ENCODE measurements at regions not wholly inside any gene's neighbourhood (a gene's known extent, or its start where the extent isn't known, plus 50 kb on each side); places are given as distances from the start of the nearest gene placed in this dataset.

DNA sequence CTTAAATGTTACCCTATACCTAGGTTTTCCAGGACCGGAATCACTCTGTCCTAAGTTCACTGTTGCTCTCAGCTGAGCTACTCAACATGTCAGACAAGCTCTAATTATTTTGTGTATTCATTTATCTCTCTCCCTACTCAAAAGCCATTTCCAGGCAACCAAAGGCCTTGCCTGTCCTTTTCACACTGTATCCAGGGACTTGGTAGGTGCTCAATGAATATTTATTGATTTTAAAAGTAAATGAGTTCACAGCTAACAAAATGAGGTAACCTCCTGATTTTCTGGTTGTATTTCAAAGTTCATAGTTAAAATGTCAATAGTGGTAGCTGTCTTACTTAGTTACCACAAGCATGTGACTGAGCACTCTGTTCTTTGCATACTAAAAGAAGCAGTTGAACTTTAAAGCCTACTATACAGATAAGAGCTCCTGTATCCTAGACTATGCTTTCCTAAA lies 522.2 kb downstream of the ACTL7B start:
- TF ChIP-seq, protein P1, sequence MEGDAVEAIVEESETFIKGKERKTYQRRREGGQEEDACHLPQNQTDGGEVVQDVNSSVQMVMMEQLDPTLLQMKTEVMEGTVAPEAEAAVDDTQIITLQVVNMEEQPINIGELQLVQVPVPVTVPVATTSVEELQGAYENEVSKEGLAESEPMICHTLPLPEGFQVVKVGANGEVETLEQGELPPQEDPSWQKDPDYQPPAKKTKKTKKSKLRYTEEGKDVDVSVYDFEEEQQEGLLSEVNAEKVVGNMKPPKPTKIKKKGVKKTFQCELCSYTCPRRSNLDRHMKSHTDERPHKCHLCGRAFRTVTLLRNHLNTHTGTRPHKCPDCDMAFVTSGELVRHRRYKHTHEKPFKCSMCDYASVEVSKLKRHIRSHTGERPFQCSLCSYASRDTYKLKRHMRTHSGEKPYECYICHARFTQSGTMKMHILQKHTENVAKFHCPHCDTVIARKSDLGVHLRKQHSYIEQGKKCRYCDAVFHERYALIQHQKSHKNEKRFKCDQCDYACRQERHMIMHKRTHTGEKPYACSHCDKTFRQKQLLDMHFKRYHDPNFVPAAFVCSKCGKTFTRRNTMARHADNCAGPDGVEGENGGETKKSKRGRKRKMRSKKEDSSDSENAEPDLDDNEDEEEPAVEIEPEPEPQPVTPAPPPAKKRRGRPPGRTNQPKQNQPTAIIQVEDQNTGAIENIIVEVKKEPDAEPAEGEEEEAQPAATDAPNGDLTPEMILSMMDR (IDR thresholded peaks at IDR 0.05; ENCODE audit: insufficient read depth, low read depth, low read length, missing control alignments): no peak
- H3K4me3 ChIP-seq (ENCODE audit: low read depth, low read length): no peak overlapping the region
- no peak for DNase-seq (ENCODE audit: low read depth)

DNA sequence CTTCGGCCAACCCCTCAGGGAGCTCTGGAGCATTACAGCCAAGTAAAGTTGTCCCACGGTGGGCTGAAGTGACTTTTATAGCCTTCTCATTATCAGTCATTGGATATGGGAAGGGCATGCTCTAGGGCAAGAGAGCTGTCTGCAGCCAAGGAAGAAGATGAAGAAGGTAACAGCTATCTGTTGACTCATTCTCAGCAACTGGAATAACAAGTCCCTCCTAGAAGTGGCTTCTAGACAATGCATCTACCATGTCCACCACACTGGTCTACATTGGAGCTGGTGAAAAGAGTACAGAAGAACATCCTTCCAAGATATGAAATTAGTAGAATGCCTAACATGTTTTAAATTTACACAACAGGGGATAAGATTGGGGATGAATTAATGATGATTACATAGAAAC lies 524.2 kb downstream of the ACTL7B start:
- H3K4me3 ChIP-seq (ENCODE audit: low read depth, low read length): no peak overlapping the region

DNA sequence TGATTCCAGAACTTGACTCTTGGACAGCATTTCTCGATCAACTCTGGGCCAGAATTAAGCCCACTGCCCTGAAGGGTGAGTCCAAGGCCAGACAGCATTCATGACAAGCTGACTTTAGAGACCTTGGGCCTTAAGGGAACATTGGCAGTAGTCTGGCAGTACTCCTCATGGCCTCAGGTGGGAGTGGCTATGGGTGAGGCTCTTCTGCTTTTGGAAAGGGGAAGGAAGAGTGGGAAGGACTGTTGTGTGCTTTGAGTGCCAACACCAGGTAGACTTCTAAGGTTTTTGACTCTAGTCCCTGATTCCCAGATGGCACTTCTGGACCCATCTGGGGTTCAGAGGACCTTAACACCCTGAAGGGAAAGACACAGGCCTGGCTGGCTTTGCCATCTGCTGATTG lies 530.4 kb downstream of the ACTL7B start:
- no peak overlapping the region for H3K4me3 ChIP-seq (ENCODE audit: low read depth, low read length)
- no peak for DNase-seq (ENCODE audit: low read depth)
- TF ChIP-seq, protein P1 (IDR thresholded peaks at IDR 0.05; ENCODE audit: insufficient read depth, low read depth, low read length, missing control alignments): no peak

More for the DNA sequence above, 524.2 kb downstream of the ACTL7B start:
- TF ChIP-seq, protein P1 (IDR thresholded peaks at IDR 0.05; ENCODE audit: insufficient read depth, low read depth, low read length, missing control alignments): no peak
- DNase-seq (ENCODE audit: low read depth): no peak

DNA sequence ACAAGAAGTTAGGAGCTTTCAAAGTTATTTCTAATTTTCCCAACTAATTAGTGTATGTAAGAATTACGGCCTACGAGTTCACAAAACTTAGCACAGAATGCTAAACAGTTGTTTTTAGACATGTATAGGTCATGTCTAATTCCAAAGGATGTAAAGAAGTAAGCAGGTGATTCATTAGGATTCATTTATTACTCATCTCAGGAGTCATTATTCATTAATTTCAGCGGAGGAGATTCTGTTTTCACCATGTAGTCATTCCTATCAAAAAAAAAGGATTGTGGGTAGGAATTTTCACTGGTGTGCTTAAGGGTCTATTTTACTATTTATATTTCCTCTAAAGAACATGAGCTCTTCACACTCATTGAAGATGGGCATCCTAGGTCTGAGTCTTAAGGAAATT lies 532.2 kb downstream of the ACTL7B start:
- H3K4me3 ChIP-seq (ENCODE audit: low read depth, low read length): no peak overlapping the region
- TF ChIP-seq, protein P1 (IDR thresholded peaks at IDR 0.05; ENCODE audit: insufficient read depth, low read depth, low read length, missing control alignments): no peak
- no peak for DNase-seq (ENCODE audit: low read depth)

- no peak for DNase-seq (ENCODE audit: low read depth)
- no peak overlapping the region for H3K4me3 ChIP-seq (ENCODE audit: low read depth, low read length)
- TF ChIP-seq, protein P1 (IDR thresholded peaks at IDR 0.05; ENCODE audit: insufficient read depth, low read depth, low read length, missing control alignments): no peak
These were observed 533.3 kb downstream of the ACTL7B start for GRCh38 chr9:108322326-108323098.

DNA sequence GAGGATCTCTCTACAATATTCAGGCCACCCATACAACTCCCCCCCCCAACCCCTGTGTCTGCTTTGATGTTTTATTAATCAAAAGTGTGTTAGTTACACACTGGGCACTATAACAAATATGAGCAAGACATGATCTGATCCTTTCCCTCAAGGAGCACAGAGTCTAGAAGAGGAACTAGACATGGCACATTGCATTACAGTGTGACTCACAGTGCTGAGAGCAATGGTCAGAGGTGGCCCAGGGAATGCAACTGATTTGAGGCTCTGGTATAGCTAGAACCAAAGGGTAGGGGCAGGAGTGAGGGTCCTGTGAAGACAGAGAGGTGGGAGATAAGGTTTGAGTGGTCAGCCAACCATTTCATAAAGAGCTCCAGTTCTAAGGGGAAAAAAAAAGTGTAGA lies 539.2 kb downstream of the ACTL7B start:
- no peak overlapping the region for H3K4me3 ChIP-seq (ENCODE audit: low read depth, low read length)
- no peak for DNase-seq (ENCODE audit: low read depth)
- TF ChIP-seq, protein P1 (IDR thresholded peaks at IDR 0.05; ENCODE audit: insufficient read depth, low read depth, low read length, missing control alignments): no peak

DNA sequence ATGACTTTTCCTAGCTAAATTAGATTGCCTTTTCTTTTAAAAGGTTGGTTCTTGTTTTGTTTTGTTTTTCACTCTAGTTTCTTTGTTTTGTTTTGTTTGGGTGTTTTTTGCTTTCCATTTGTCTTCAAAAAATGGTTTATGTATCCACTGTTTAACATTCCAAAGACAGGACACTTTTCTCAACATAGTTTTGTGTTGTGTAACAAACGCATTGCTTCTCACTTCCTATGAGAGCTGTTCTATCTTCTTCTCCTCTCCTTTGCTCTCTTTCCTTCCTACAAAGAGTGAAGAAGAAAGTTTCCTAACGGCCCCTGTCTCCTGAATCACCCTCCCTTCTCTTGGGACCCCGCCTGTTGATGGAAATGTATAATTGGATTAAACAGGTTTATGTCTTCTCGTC lies 539.7 kb downstream of the ACTL7B start:
- no peak for DNase-seq (ENCODE audit: low read depth)
- TF ChIP-seq, protein P1 (IDR thresholded peaks at IDR 0.05; ENCODE audit: insufficient read depth, low read depth, low read length, missing control alignments): no peak
- H3K4me3 ChIP-seq (ENCODE audit: low read depth, low read length): no peak overlapping the region
